ENCODE measurements at regions not wholly inside any gene's neighbourhood (a gene's known extent, or its start where the extent isn't known, plus 50 kb on each side); places are given as distances from the start of the nearest gene placed in this dataset.

DNA sequence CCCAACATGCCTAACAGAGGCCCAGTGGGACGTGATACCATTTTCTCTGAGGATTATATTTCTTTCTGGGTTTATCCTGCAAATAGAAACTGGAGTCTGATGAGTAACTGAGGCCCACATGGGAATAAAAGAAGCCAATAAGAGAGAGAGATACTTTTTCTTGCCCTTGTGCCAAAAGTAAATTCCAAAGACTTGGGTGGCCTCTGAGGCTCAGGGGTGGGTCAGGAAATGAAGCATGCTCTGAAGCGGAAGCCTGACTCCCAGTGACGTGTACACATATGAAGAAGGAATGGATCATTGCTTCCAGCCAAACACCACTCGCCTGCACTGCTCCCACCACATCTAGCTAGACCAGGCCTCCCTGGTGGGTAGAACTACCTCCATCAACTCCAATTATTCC lies 273.6 kb upstream of the NCKAP5 start:
- H3K36me3 ChIP-seq, result no peaks in the 10 kb centered on the region
- DNase-seq, result no peak
- H3K27ac ChIP-seq, result no peak overlapping the region
- H3K4me1 ChIP-seq, result peaks cover 0 to 3% of the 10 kb centered on the region in 2 donors
- H3K27me3 ChIP-seq, result no peaks in the 10 kb centered on the region
- intact Hi-C loops (cut with DNase I), result no loop called here
- no peak overlapping the region for H3K4me3 ChIP-seq (replicated peaks in 1 of 3)
- WGBS, 2 donors, result 42 to 62% methylated on average over 4 of the region's 4 CpGs
- no peak for TF ChIP-seq POLR2A (IDR thresholded peaks at IDR 0.05)
- TF ChIP-seq, protein P1, sequence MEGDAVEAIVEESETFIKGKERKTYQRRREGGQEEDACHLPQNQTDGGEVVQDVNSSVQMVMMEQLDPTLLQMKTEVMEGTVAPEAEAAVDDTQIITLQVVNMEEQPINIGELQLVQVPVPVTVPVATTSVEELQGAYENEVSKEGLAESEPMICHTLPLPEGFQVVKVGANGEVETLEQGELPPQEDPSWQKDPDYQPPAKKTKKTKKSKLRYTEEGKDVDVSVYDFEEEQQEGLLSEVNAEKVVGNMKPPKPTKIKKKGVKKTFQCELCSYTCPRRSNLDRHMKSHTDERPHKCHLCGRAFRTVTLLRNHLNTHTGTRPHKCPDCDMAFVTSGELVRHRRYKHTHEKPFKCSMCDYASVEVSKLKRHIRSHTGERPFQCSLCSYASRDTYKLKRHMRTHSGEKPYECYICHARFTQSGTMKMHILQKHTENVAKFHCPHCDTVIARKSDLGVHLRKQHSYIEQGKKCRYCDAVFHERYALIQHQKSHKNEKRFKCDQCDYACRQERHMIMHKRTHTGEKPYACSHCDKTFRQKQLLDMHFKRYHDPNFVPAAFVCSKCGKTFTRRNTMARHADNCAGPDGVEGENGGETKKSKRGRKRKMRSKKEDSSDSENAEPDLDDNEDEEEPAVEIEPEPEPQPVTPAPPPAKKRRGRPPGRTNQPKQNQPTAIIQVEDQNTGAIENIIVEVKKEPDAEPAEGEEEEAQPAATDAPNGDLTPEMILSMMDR (IDR thresholded peaks at IDR 0.05), result no peak
- no peaks in the 10 kb centered on the region for H3K9me3 ChIP-seq

DNA sequence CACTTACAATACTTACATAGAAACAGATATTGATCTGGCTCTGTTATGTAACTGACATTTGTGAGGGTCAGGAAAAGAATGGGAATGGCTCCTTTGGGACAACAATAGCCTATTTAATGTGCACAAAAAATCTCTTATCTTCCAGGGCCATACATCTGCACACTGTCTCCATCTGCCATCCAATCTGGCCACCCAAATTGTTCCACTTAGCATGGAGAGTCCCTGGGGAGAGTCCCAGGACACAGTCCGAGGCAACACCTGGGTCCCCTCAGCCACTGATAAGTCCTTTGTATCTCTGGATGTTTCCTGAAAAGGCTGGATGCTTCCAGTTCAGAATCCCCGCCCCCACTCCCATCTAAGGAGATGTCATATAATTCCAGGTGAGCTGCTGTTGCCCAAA lies 274.2 kb upstream of the NCKAP5 start:
- no peak for DNase-seq
- H3K9me3 ChIP-seq, result no peaks in the 10 kb centered on the region
- H3K4me1 ChIP-seq, result peaks cover 0 to 3% of the 10 kb centered on the region in 2 donors
- no peaks in the 10 kb centered on the region for H3K36me3 ChIP-seq
- intact Hi-C loops (cut with DNase I), result no loop called here
- no peaks in the 10 kb centered on the region for H3K27me3 ChIP-seq
- H3K4me3 ChIP-seq (replicated peaks in 1 of 3), result no peak overlapping the region
- no peak for TF ChIP-seq POLR2A (IDR thresholded peaks at IDR 0.05)
- TF ChIP-seq, protein P1 (IDR thresholded peaks at IDR 0.05), result no peak
- H3K27ac ChIP-seq, result no peak overlapping the region
- WGBS, 2 donors, result 83 to 89% methylated on average over 2 of the region's 2 CpGs

DNA sequence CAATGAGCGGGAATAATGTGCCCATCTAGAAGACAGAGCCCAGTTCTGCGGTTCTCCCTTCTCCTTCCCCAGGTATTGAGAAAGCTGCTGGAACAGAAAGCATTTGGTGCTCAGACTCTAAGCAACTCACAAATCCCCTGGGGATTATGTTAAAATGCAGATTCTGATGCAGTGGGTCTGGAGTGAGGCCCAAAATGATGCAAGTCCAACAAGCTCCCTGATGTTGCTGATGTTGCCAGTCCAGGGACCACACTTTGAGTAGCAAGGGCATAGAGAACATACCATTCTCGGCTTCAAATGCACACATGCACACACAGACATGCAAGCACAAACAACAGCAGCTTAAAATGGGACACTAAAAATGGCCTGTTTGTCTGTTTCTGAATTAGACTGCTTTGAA lies 274.8 kb upstream of the NCKAP5 start:
- WGBS, 2 donors, result 91 to 96% methylated on average over 3 of the region's 3 CpGs

DNA sequence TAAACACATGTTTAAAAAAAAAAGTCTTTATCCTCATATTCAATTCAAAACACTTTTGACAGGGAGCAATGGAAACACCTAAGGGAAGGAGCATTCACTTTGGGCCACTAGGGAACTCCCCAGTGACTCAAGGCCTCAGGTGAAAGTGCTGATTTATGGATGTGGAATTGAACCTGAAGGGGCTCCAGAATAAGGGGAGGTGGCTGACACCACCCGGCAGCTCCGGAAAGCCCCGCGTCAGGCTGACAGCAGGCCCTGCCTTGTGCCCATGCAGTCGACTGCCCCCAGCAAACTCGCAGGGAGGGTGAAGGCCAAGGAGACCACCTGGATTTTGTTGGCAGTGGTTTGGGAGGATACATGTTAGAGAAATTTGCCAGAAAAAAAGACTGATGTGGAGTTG lies 275.3 kb upstream of the NCKAP5 start:
- 83 to 86% methylated on average over 6 of the region's 6 CpGs for WGBS, 2 donors
- DNase-seq, result no peak
- peaks cover 0 to 3% of the 10 kb centered on the region in 2 donors for H3K4me1 ChIP-seq
- no peak overlapping the region for H3K4me3 ChIP-seq (replicated peaks in 1 of 3)
- intact Hi-C loops (cut with DNase I), result no loop called here
- TF ChIP-seq, protein P1 (IDR thresholded peaks at IDR 0.05), result no peak
- no peak for TF ChIP-seq POLR2A (IDR thresholded peaks at IDR 0.05)
- no peaks in the 10 kb centered on the region for H3K9me3 ChIP-seq
- H3K27me3 ChIP-seq, result no peaks in the 10 kb centered on the region
- no peaks in the 10 kb centered on the region for H3K36me3 ChIP-seq
- no peak overlapping the region for H3K27ac ChIP-seq

More for the DNA sequence above, 274.8 kb upstream of the NCKAP5 start:
- intact Hi-C loops (cut with DNase I), result no loop called here
- DNase-seq, result no peak
- no peak for TF ChIP-seq POLR2A (IDR thresholded peaks at IDR 0.05)
- TF ChIP-seq, protein P1 (IDR thresholded peaks at IDR 0.05), result no peak
- no peaks in the 10 kb centered on the region for H3K36me3 ChIP-seq
- H3K4me1 ChIP-seq, result peaks cover 0 to 3% of the 10 kb centered on the region in 2 donors
- no peaks in the 10 kb centered on the region for H3K9me3 ChIP-seq
- H3K27me3 ChIP-seq, result no peaks in the 10 kb centered on the region
- H3K27ac ChIP-seq, result no peak overlapping the region
- H3K4me3 ChIP-seq (replicated peaks in 1 of 3), result no peak overlapping the region

DNA sequence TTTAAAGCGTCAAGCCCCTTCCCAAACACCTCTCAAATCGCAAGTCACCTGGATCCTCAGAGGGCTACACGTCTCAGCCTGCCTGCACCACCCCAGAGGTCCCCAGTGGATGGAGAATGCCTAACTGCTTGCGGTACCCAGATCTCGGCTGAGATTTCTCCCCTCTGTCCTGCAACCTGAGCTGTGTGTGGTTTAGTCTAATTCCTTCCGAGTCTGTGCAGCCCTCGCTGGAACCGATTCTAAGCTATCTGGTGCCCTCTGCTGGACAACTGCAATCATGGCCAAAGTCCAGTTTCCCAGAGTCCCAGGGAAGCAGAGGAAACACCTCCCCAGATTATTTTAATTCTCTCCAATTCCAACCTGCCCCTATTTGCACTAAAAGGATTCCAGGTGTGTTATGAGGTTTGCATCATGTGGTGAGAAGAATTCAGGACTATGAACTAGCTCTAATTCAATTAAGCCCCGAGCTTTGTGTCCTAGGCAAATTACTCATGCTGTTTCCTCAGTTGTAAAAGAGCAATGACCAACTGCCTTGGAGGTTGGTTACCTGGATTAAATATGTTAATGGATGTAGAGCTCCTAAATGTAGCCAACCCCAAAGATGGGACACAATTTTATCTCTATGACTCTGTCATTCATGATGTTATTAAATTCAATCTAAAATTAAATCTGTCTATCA lies 276.1 kb upstream of the NCKAP5 start:
- H3K9me3 ChIP-seq, result no peaks in the 10 kb centered on the region

More for the DNA sequence above, 276.1 kb upstream of the NCKAP5 start:
- Histone ChIP-seq H3K27me3 (no peaks in the 10 kb centered on the region), H3K4me3 (replicated peaks in 1 of 3) (no peak overlapping the region), H3K4me1 (peaks cover 0 to 3% of the 10 kb centered on the region in 2 donors), H3K36me3 (no peaks in the 10 kb centered on the region), H3K27ac (no peak overlapping the region)
- intact Hi-C loops (cut with DNase I), result no loop called here
- WGBS, 2 donors, result 31 to 32% methylated on average over 9 of the region's 9 CpGs
- TF ChIP-seq POLR2A (IDR thresholded peaks at IDR 0.05), result no peak
- TF ChIP-seq, protein P1 (IDR thresholded peaks at IDR 0.05), result peak in 5 of 6 experiments; percentile 52 to 82 (median 75)
- peak; percentile 47 to 67 for DNase-seq
